IPS-18a (cell line): ENCODE measurements at regions not wholly inside any gene's neighbourhood (a gene's known extent, or its start where the extent isn't known, plus 50 kb on each side); places are given as distances from the start of the nearest gene placed in this dataset.

Experiments
- H3K27ac ChIP-seq: one replicate; pipeline ENCODE4 v1.5.1; 2013; ENCODE audit warnings: low read length
- H3K27me3 ChIP-seq: one replicate; pipeline ENCODE4 v1.6.1; 2013; ENCODE audit warnings: mild to moderate bottlenecking, low read length; ENCODE audit not compliant: control insufficient read depth, insufficient read depth
- H3K36me3 ChIP-seq: one replicate; pipeline ENCODE4 v1.6.1; 2013; ENCODE audit warnings: low read depth, low read length; ENCODE audit not compliant: control insufficient read depth
- H3K4me1 ChIP-seq: one replicate; pipeline ENCODE4 v1.6.1; 2013; ENCODE audit warnings: low read depth, low read length; ENCODE audit not compliant: control insufficient read depth
- H3K4me3 ChIP-seq: one replicate; pipeline ENCODE4 v1.5.1; 2013; ENCODE audit warnings: low read length
- H3K9ac ChIP-seq: one replicate; pipeline ENCODE4 v1.6.1; 2013; ENCODE audit warnings: mild to moderate bottlenecking, low read length, moderate library complexity
- H3K9me3 ChIP-seq: one replicate; pipeline ENCODE4 v1.6.1; 2013; ENCODE audit warnings: low read depth, low read length; ENCODE audit not compliant: control insufficient read depth

GRCh38 chr7:46179061-46179610 lies 258.1 kb upstream of the IGFBP3 start:
- peaks cover 7% of the 10 kb centered on the region for H3K4me1 ChIP-seq
- no peak overlapping the region for H3K27ac ChIP-seq
- no peaks in the 10 kb centered on the region for H3K27me3 ChIP-seq
- H3K4me3 ChIP-seq = no peak overlapping the region
- no peak overlapping the region for H3K9ac ChIP-seq
- H3K36me3 ChIP-seq = no peaks in the 10 kb centered on the region
- H3K9me3 ChIP-seq = peaks cover 4% of the 10 kb centered on the region

- Histone ChIP-seq H3K27me3 (no peaks in the 10 kb centered on the region), H3K36me3 (no peaks in the 10 kb centered on the region), H3K4me3 (no peak overlapping the region), H3K9ac (no peak overlapping the region), H3K9me3 (peaks cover 4% of the 10 kb centered on the region), H3K4me1 (peaks cover 7% of the 10 kb centered on the region), H3K27ac (no peak overlapping the region)
Observed at GRCh38 chr7:46178661-46179060, 257.6 kb upstream of the IGFBP3 start.

- H3K4me1 ChIP-seq = peaks cover 7% of the 10 kb centered on the region
- H3K9me3 ChIP-seq = peaks cover 4% of the 10 kb centered on the region
- H3K9ac ChIP-seq = no peak overlapping the region
- no peak overlapping the region for H3K4me3 ChIP-seq
- H3K36me3 ChIP-seq = no peaks in the 10 kb centered on the region
- no peaks in the 10 kb centered on the region for H3K27me3 ChIP-seq
- no peak overlapping the region for H3K27ac ChIP-seq
Observed at GRCh38 chr7:46177821-46178220, 256.7 kb upstream of the IGFBP3 start.

GRCh38 chr7:46175221-46175620 lies 254.1 kb upstream of the IGFBP3 start:
- Histone ChIP-seq H3K4me1 (peaks cover 7% of the 10 kb centered on the region), H3K27me3 (no peaks in the 10 kb centered on the region)

GRCh38 chr7:46174196-46174580 lies 253.1 kb upstream of the IGFBP3 start:
- H3K4me3 ChIP-seq = no peak overlapping the region
- H3K9me3 ChIP-seq = no peaks in the 10 kb centered on the region
- no peaks in the 10 kb centered on the region for H3K27me3 ChIP-seq
- no peak overlapping the region for H3K27ac ChIP-seq
- peaks cover 7% of the 10 kb centered on the region for H3K4me1 ChIP-seq
- no peak overlapping the region for H3K9ac ChIP-seq
- H3K36me3 ChIP-seq = no peaks in the 10 kb centered on the region

More at GRCh38 chr7:46175221-46175620, 254.1 kb upstream of the IGFBP3 start:
- Histone ChIP-seq H3K27ac (no peak overlapping the region), H3K36me3 (no peaks in the 10 kb centered on the region), H3K9me3 (no peaks in the 10 kb centered on the region), H3K4me3 (no peak overlapping the region), H3K9ac (no peak overlapping the region)

GRCh38 chr7:46173476-46174195 lies 252.6 kb upstream of the IGFBP3 start:
- Histone ChIP-seq H3K27ac (no peak overlapping the region), H3K27me3 (no peaks in the 10 kb centered on the region), H3K9me3 (no peaks in the 10 kb centered on the region), H3K36me3 (no peaks in the 10 kb centered on the region), H3K9ac (no peak overlapping the region), H3K4me3 (no peak overlapping the region), H3K4me1 (peaks cover 5% of the 10 kb centered on the region)

- H3K36me3 ChIP-seq = no peaks in the 10 kb centered on the region
Observed at GRCh38 chr7:46170792-46171191, 249.7 kb upstream of the IGFBP3 start.

GRCh38 chr7:46170021-46170420 lies 248.9 kb upstream of the IGFBP3 start:
- Histone ChIP-seq H3K4me3 (no peak overlapping the region), H3K4me1 (no peaks in the 10 kb centered on the region), H3K9me3 (no peaks in the 10 kb centered on the region), H3K36me3 (no peaks in the 10 kb centered on the region), H3K27ac (no peak overlapping the region), H3K27me3 (no peaks in the 10 kb centered on the region), H3K9ac (no peak overlapping the region)

More at GRCh38 chr7:46170792-46171191, 249.7 kb upstream of the IGFBP3 start:
- Histone ChIP-seq H3K4me1 (no peaks in the 10 kb centered on the region), H3K4me3 (no peak overlapping the region), H3K9me3 (no peaks in the 10 kb centered on the region), H3K9ac (no peak overlapping the region), H3K27ac (no peak overlapping the region), H3K27me3 (no peaks in the 10 kb centered on the region)

- H3K9ac ChIP-seq = no peak overlapping the region
- no peak overlapping the region for H3K27ac ChIP-seq
- no peaks in the 10 kb centered on the region for H3K4me1 ChIP-seq
- no peaks in the 10 kb centered on the region for H3K36me3 ChIP-seq
- H3K9me3 ChIP-seq = no peaks in the 10 kb centered on the region
- no peak overlapping the region for H3K4me3 ChIP-seq
- no peaks in the 10 kb centered on the region for H3K27me3 ChIP-seq
Observed at GRCh38 chr7:46169384-46169755, 248.3 kb upstream of the IGFBP3 start.

GRCh38 chr7:46168671-46169383 lies 247.8 kb upstream of the IGFBP3 start:
- no peaks in the 10 kb centered on the region for H3K36me3 ChIP-seq
- H3K9ac ChIP-seq = no peak overlapping the region
- H3K27ac ChIP-seq = no peak overlapping the region
- no peaks in the 10 kb centered on the region for H3K4me1 ChIP-seq
- no peaks in the 10 kb centered on the region for H3K9me3 ChIP-seq
- no peaks in the 10 kb centered on the region for H3K27me3 ChIP-seq
- H3K4me3 ChIP-seq = no peak overlapping the region

GRCh38 chr7:46168231-46168630 lies 247.2 kb upstream of the IGFBP3 start:
- H3K27me3 ChIP-seq = no peaks in the 10 kb centered on the region
- H3K4me1 ChIP-seq = no peaks in the 10 kb centered on the region

More at GRCh38 chr7:46168231-46168630, 247.2 kb upstream of the IGFBP3 start:
- H3K9ac ChIP-seq = no peak overlapping the region
- no peak overlapping the region for H3K27ac ChIP-seq
- H3K4me3 ChIP-seq = no peak overlapping the region
- H3K9me3 ChIP-seq = no peaks in the 10 kb centered on the region
- no peaks in the 10 kb centered on the region for H3K36me3 ChIP-seq
